HG03039 (cell line): ENCODE measurements at regions not wholly inside any gene's neighbourhood (a gene's known extent, or its start where the extent isn't known, plus 50 kb on each side); places are given as distances from the start of the nearest gene placed in this dataset.

ENCODE experiments used
- ATAC-seq: cut with Tn5 transposase; IDR thresholded peaks from one replicate; pipeline ENCODE4 v1.9.1; 2021; ENCODE audit warnings: mild to moderate bottlenecking, moderate library complexity; ENCODE audit not compliant: unreplicated experiment

DNA sequence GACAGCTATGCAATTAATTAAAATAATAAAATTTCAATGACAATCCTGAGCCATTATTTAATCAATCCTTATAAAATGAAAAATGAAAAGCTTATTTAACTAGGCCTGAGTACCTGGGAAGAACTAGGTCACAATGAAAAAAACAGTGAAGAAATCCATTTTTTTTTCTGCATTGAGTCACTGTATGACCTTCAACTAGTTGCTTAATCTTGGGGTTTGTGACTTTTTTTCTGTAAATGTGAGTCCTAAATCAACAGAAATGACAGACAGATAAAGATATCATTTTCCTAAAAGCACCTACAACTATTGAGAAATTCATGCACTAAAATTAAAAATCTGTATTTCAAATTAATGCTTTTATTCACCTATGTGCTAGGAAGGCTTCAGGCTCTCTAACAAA is 96.8 kb downstream of the TMEM26 start:
- ATAC-seq = no peak

DNA sequence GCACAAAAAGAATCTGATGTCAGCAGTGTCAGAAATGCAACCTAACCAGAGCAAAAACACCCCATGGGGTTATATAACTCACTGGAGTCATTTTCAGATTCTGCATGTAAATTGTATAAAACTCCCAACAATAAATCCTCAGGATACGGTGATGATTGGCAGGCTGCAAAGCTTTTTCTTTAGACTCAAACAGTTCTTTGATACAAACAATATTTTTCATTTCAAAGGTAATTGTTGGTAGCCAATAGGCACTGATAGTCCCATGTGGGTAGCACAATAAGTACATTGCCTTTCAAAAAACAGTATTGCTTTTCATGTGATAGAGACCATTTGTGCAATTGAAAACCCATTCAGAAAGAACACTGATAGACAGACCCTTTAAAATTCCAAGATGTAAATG is 98.0 kb downstream of the TMEM26 start:
- ATAC-seq = no peak

DNA sequence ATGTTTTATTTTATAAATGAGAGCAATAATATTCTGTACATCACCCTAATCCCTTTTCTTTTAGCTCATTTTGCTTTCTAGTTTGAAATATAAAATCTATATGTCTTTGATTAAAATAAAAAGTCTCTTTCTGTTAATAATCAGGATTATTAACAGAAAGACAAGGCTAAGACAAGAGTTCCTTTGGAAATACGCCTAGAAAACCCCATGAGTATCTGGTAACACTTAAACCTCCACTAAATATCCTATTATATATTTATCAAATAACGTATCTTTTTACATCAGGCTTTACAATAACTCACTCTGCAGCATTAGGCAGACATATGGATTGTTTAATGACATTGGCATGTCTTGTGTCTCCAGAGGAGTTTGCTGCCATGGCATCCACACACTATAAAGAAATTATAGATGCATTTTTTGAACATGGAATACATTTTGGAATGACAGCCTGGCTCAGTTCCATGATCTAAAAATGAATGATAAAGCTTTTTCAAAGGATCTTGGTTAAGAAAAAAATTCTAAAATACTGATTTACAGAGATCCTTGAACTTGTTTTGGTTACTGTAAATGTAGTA is 98.7 kb downstream of the TMEM26 start:
- no peak for ATAC-seq

DNA sequence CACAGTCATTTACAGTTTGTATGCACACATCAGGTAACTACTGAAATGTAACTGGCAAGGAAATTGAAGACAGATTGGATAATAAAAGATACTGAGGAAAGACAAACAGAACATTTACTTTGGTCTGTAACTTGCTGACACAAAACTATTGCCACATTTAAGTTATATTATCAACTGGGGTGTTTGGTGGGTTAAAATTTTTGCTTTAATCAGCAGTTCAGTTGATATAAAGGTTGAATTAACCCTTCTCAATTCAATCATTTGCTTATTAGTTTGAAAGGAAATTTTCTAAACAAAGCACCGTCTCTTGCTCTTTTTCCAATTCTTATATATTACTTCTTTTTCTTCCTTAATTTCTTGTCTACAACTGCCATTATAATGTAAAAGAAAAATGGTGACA is 102.4 kb downstream of the TMEM26 start:
- no peak for ATAC-seq

DNA sequence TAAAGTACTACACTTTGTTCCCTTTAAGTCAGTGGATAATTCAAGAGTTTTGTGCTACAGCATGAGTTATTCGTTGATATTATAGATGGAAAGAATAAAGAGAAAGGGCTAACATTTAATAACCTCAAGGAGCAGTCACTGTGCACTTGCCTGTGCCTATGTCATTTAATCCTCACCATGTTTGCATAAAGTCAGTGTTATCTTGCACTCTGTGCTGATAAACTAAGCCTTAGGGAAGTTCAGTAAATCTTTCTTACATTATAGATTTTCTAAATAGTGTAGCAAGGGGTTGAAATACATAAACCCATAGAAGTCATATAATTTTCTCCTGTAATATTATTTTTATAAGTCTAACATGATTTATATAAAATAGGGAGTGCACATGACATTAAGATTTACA is 103.1 kb downstream of the TMEM26 start:
- no peak for ATAC-seq

DNA sequence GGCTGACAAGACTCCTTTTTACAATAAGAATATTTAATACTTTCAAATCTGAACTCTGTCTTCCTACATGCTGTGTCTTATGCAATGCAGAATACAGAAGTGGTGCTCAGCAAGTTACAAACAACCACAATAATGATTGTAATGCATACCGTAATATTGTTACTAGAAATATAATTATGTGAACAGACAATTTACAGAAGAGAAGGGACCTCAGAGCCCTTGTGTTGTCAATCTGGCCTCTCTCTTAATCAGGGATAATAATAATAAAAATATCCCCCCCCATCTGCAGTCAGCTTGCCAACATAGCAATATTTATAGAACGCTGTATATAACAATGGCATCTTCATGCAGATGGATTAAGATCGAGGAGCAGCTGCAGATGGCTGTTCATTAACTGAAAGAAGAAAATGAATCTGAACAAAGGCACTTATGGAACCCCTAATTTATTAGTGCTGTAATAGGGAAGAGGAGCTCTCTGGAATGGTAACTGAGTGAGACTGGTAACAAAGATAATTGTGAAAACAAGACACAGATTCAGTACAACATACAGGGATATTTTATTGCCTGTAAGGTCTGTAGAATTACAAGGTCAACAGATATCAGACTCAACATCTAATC is 106.3 kb downstream of the TMEM26 start:
- ATAC-seq = no peak

DNA sequence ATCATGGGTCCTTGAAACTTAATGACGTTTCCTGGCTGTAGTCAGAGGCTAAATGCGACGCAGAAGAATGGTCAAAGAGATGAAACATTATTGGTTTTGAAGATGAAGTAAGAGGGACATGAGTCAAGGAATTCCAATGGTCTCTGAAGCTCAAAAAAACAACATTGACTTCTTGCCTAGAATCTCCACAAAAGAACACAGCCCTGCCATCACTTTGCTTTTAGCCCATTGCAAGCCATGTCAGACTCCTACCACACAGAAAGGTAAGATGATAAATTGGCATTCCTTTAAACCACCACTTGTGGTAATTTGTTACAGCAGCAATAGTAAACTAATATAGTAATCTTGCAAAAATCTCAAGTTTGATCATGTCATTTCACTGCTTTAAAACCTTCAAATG is 109.4 kb downstream of the TMEM26 start:
- ATAC-seq = no peak

DNA sequence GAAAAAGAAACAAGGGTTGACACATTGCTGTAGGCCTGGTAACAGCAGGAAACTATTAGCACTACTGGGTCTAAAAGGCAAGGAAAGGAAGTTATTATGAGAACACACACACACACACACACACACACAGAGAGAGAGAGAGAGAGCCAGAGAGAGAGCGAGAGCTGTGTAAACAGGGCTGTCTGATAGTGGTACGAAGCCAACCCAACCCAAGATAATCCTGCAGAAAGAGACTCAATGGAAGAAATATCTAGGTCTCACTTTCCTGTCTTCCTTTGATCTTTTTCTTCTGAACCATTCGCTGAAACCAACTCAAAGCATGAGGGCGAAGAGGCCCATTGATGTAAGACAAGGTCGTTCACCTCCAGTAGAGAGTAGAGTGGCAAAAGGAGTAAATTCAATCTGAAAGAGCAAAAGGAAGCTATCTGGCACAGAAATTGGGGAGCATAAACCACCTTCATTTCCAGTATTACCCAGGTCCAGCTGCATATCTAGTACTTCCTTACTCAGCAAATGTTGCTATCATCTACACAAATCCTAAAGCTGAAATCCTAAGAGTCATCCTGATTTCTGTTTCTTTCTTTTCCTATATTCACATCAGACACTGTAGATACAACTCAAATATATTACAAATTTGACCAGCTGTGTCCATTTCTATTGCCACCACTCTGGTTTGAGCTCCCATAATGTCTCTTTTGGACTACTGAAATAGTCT is 110.2 kb downstream of the TMEM26 start:
- ATAC-seq = no peak

DNA sequence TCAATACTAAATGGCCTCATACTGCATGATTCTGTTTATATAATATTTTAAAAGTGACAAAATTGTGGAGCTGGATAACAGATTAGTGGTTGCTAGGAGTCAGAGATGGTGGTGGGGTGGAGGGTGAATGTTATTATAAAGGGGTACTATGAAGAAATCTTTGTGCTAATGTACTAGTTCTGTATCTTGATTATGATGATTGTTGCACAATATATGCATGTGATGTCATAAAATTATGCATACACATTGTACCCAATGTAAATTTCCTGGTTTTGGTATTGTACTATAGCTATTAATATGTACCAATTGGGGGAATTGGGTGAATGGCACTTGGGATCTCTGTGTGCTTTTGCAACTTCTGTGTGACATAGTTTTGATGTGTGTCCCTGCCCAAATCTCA is 112.2 kb downstream of the TMEM26 start:
- ATAC-seq = no peak

DNA sequence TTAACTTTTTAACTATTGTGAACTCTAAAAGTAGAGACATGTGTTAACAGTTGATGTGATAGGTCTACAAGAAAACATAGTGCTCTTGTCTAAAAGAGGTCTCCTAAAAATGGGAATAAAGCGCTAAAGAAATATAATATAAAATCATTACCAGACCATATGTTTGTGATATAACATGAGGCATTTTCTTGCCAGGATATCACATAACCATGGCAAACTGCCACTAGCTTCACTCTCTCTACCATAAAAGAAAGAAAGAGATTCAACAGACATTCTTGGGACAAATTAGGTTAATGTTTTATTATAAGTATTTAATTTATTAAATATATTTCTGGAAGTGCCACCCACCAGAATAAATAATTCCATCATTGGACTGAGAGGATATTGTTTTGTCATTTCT is 115.0 kb downstream of the TMEM26 start:
- ATAC-seq = no peak

DNA sequence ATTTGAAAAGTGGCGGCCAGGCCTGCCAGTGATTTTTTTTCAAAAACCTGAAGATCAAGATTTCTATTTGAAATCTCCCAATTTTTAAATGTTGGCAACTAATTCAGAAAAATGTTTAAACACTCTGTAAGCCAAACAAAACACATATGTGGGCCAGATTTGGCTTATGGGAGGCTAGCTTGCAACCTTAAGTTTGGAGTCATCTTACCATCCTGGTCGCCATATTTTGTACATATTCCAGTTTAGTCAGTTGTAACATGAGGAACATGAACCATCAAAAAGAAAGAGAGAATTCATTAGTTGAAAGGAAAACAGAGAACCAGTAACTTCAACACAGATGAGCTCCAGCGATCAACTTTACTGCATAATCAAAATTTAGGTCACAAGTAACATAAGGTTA is 115.4 kb downstream of the TMEM26 start:
- ATAC-seq = no peak

DNA sequence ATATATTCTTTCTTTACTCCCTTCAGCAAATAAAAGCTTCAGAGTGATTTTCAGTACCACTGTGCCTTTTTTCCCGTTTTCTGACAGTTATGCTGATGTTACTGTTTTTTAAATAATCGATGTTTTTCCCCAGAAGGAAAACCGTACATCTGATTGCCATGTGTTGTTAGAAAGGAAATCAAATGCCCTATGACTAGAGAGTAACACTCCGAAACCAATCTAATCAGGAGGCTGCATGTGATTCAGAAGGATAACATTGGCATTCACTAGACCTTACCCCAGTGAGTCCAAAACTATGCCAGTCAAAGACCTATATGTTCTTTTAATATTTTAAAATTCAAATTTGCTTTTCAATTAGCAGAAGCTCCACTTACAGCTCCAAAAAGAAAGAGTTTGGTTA is 116.3 kb downstream of the TMEM26 start:
- ATAC-seq = no peak

DNA sequence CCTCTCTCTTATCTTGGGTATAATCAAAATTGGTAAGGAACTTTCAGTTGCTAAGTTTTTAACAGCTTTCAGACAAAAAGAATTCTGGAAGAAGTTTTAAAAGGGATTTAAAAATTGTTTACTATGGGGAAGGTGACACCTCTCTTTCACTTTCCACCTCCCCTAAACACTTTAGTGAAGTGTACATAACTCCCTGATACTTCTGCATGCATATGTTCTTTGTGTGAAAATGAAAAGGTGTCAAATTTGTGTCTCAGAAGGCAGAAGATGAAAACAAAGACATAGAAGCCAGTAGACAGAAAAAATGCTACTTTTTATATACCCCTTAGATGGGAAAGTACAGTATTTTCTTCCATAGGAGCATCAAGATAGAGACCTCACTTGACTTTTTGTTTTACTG is 117.8 kb downstream of the TMEM26 start:
- no peak for ATAC-seq

DNA sequence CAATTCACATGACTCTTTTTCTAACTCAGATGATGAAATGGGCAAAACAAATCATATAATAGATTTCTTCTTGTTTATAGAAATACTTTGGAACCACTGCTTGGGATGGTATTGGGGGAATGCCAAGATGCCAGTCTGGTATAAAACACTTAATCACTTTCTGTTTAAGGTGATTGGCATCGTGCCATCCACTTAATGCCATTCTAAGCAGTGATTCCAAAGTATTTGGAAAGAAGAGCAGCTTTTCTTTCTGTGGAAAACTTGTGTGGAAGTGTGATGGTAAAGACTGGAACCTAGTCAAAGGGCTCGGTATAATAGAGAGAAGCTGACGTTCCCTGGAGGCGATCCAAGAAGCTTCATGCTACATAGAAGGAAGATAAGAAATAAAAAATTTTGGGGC is 120.6 kb downstream of the TMEM26 start:
- no peak for ATAC-seq

DNA sequence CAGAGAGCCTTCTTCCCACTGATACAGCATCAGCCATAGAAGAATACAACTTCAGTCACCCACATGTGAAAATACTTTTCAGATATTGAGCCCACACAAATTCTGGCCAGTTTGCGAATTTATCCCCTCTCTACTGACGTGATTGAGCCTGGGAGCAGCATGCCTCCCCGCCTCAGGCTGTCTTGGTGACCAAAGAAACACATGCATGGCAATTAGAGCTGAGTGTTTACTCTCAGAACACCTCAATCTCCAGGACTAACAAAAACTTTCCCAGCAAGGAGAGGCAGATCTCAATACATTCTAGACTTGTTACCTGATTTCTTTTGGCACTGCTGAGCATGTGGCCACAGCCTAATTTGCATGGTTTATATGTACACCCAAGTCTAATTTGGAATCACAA is 122.5 kb downstream of the TMEM26 start:
- ATAC-seq = no peak

DNA sequence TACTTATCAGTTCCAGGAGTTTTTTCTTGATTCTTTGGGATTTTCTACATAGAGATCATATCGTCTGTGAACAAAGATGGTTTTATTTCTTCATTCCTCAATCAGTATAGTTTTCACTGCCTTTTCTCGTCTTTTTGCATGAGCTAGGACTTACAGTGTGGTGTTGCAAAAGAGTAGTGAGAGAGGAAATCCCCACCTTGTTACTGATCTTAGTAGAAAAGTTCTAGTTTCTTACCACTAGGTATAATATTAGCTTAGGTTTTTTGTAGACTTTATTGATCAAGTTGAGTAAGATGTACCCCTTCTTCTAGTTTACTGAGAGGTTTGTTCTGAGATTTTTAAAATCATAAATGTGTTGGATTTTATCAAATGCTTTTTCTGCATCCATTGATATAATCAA is 123.3 kb downstream of the TMEM26 start:
- ATAC-seq = peak; percentile 68

DNA sequence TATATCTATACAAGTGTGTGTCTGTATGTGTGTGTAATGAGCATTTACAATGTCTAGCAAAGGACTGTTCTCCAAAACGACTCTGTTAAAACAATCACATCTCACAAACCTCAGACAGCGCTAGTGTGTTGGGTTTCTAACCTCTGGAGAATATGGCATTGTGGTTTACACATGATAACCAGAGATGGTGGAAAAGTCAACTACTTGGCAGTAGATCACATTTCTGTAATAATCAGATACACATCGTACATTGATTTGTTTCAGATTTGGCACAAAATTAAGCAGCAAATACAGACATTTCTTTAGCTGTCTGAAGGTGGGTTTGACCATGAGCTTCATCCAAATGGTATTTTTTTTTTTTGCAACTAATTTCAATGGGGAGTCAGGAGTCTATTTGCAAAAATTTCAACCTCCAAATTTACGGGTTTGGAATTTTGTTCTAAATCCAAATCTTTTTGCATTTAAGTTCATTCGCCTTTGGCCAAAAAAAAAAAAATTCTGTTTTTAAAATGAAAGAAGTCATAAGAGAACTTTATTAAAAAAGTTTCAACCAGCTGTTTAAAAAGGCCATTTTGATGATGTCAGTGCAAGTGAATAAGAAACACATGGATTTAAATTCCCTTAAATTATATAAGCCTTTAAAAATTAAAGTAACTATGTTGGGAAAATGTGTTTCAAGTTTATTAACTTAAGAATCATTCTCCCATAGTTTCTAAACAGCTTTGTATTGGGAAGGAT is 127.8 kb downstream of the TMEM26 start:
- no peak for ATAC-seq

DNA sequence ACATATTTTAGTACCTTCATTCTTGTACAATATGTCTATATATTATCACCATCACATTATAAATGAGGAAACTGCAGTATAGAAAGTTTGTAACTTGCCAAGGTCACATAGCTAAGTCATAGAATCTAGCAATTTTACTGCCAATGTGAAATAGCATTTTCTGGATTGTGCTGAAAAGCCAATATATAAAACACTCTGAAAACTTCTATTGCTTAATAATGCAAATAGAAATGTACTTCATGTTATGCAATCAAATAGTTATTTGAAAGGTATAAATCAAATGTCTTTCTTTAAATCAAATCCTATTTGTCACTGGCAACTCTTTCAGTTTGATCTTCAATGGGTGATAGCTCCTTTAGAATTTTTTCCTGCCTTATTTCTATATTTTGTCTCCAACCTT is 129.5 kb downstream of the TMEM26 start:
- ATAC-seq = no peak

DNA sequence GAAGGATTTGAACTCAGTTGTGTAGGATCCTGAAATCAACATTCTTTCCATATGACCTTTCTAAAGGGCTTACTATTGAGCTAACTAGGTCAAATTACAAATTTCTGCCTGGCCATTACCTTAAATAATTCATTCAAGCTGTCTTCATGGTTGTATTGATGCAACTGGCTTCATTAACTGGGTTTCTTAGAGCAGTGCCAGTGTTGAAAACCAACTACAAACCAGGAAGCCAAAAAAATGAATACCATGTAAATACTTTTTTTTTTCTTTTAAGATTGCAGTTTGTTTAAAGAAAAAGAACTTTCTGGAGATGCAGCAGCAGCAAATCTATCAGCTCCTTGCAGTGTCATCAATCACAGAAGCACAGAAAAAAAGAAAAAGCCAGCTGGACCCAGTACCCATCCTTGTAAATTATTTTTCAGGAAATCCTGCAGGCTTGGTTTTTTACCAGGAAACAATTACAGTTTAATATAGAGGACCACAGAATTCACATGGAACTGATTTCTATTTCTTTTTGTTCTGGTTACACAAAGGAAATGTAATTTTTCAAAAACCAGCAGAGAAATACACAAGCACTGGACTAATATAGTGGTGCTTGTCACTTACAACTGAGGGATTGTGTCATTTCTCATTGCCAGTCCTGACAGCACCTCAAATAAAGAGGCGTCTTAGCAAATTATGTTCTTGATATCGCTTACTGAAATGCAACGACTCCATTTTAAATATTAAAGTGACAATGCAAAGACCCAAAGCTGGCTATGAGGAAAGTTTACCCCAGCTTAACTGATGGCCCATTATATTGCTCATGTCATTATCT is 131.9 kb downstream of the TMEM26 start:
- no peak for ATAC-seq

DNA sequence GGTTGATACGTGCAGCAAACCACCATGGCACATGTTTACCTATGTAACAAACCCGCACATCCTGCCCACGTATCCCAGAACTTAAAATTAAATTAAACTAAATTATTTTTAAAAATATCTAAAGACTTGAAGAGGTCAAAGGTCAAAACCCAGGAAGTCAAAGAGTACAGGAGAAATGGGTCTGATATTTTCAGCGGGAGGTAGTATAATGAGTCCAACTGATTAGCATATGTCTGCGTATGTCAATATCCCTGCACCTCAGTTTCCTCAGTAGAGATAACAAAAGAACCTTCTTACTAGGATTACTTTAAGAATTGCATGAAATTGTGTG is 133.0 kb downstream of the TMEM26 start:
- no peak for ATAC-seq
